Urinary bladder (tissue), 3 donors: ENCODE measurements at regions not wholly inside any gene's neighbourhood (a gene's known extent, or its start where the extent isn't known, plus 50 kb on each side); places are given as distances from the start of the nearest gene placed in this dataset.

Experiments
- DNase-seq: peaks from one replicate; pipeline ENCODE4 v3.0.0-alpha.2; 2015; ENCODE audit errors: extremely low spot score
- H3K27ac ChIP-seq: one replicate; pipeline ENCODE4 v1.5.1; 2013; ENCODE audit warnings: low read depth, mild to moderate bottlenecking, moderate library complexity
- H3K36me3 ChIP-seq: one replicate; pipeline ENCODE4 v1.6.1; 2013; ENCODE audit warnings: mild to moderate bottlenecking, moderate library complexity; ENCODE audit not compliant: insufficient read depth
- H3K4me1 ChIP-seq: one replicate; pipeline ENCODE4 v1.6.1; 2013; ENCODE audit warnings: mild to moderate bottlenecking, moderate library complexity; ENCODE audit not compliant: insufficient read depth
- H3K4me3 ChIP-seq: one replicate; pipeline ENCODE4 v1.5.1; 2013; ENCODE audit warnings: low read depth, low read length
- WGBS: extraction: QIAGEN DNeasy Blood & Tissue Kit; methylation state at CpG from one replicate; pipeline ENCODE4 v1.1.7; 2013; 5-methylcytosine and 5-hydroxymethylcytosine counted together
- donor health status: healthy with polysubstance abuse.
- donor health status: healthy.

GRCh38 chr3:16795581-16795980 lies 89.2 kb upstream of the PLCL2 start:
- no peak for DNase-seq
- H3K4me3 ChIP-seq = no peak overlapping the region
- H3K4me1 ChIP-seq = no peaks in the 10 kb centered on the region
- no peaks in the 10 kb centered on the region for H3K36me3 ChIP-seq
- 71% methylated on average over 2 of the region's 2 CpGs for WGBS
- no peak overlapping the region for H3K27ac ChIP-seq

- Histone ChIP-seq H3K27ac (no peak overlapping the region), H3K4me3 (no peak overlapping the region), H3K36me3 (no peaks in the 10 kb centered on the region), H3K4me1 (no peaks in the 10 kb centered on the region)
- DNase-seq = no peak
- WGBS = 74% methylated on average over 1 of the region's 1 CpG
Measured at GRCh38 chr3:16797831-16798230, 86.9 kb upstream of the PLCL2 start.

GRCh38 chr3:16798738-16799137 lies 86.0 kb upstream of the PLCL2 start:
- H3K4me3 ChIP-seq = no peak overlapping the region
- no peak overlapping the region for H3K27ac ChIP-seq
- no peaks in the 10 kb centered on the region for H3K36me3 ChIP-seq
- DNase-seq = no peak
- no peaks in the 10 kb centered on the region for H3K4me1 ChIP-seq
- WGBS = 89% methylated on average over 4 of the region's 4 CpGs

GRCh38 chr3:16800361-16800760 lies 84.4 kb upstream of the PLCL2 start:
- Histone ChIP-seq H3K36me3 (no peaks in the 10 kb centered on the region), H3K4me1 (no peaks in the 10 kb centered on the region), H3K27ac (no peak overlapping the region), H3K4me3 (no peak overlapping the region)
- no peak for DNase-seq
- 66% methylated on average over 3 of the region's 3 CpGs for WGBS

GRCh38 chr3:16801223-16801622 lies 83.5 kb upstream of the PLCL2 start:
- DNase-seq = no peak
- WGBS = 12% methylated on average over 1 of the region's 1 CpG
- no peak overlapping the region for H3K27ac ChIP-seq
- no peaks in the 10 kb centered on the region for H3K4me1 ChIP-seq
- no peaks in the 10 kb centered on the region for H3K36me3 ChIP-seq
- H3K4me3 ChIP-seq = no peak overlapping the region

GRCh38 chr3:16801698-16802097 lies 83.1 kb upstream of the PLCL2 start:
- H3K27ac ChIP-seq = no peak overlapping the region
- no peaks in the 10 kb centered on the region for H3K36me3 ChIP-seq
- WGBS = 45% methylated on average over 5 of the region's 5 CpGs
- no peaks in the 10 kb centered on the region for H3K4me1 ChIP-seq
- DNase-seq = no peak
- no peak overlapping the region for H3K4me3 ChIP-seq

- no peak for DNase-seq
Measured at GRCh38 chr3:16802389-16802788, 82.4 kb upstream of the PLCL2 start.

GRCh38 chr3:16803019-16803418 lies 81.7 kb upstream of the PLCL2 start:
- Histone ChIP-seq H3K4me1 (no peaks in the 10 kb centered on the region), H3K4me3 (no peak overlapping the region), H3K27ac (no peak overlapping the region), H3K36me3 (no peaks in the 10 kb centered on the region)
- no peak for DNase-seq
- 92% methylated on average over 4 of the region's 4 CpGs for WGBS

More at GRCh38 chr3:16802389-16802788, 82.4 kb upstream of the PLCL2 start:
- no peaks in the 10 kb centered on the region for H3K4me1 ChIP-seq
- H3K36me3 ChIP-seq = no peaks in the 10 kb centered on the region
- no peak overlapping the region for H3K4me3 ChIP-seq
- no peak overlapping the region for H3K27ac ChIP-seq
- 52% methylated on average over 3 of the region's 3 CpGs for WGBS

- H3K27ac ChIP-seq = no peak overlapping the region
- H3K4me1 ChIP-seq = no peaks in the 10 kb centered on the region
- no peaks in the 10 kb centered on the region for H3K36me3 ChIP-seq
- H3K4me3 ChIP-seq = no peak overlapping the region
- no peak for DNase-seq
- WGBS = 49% methylated on average over 6 of the region's 6 CpGs
Measured at GRCh38 chr3:16807391-16807790, 77.4 kb upstream of the PLCL2 start.

- Histone ChIP-seq H3K36me3 (no peaks in the 10 kb centered on the region), H3K4me1 (no peaks in the 10 kb centered on the region), H3K4me3 (no peak overlapping the region), H3K27ac (no peak overlapping the region)
- no peak for DNase-seq
- 59% methylated on average over 3 of the region's 3 CpGs for WGBS
Measured at GRCh38 chr3:16808393-16809107, 76.2 kb upstream of the PLCL2 start.

GRCh38 chr3:16809482-16809881 lies 75.3 kb upstream of the PLCL2 start:
- no peak for DNase-seq
- Histone ChIP-seq H3K4me1 (no peaks in the 10 kb centered on the region), H3K27ac (no peak overlapping the region), H3K36me3 (no peaks in the 10 kb centered on the region), H3K4me3 (no peak overlapping the region)
- 70% methylated on average over 4 of the region's 4 CpGs for WGBS

GRCh38 chr3:16809993-16810392 lies 74.8 kb upstream of the PLCL2 start:
- H3K4me1 ChIP-seq = no peaks in the 10 kb centered on the region
- no peak overlapping the region for H3K27ac ChIP-seq
- 92% methylated on average over 2 of the region's 2 CpGs for WGBS
- no peaks in the 10 kb centered on the region for H3K36me3 ChIP-seq
- H3K4me3 ChIP-seq = no peak overlapping the region
- no peak for DNase-seq

GRCh38 chr3:16810593-16811367 lies 74.0 kb upstream of the PLCL2 start:
- 70% methylated on average over 7 of the region's 7 CpGs for WGBS
- H3K4me1 ChIP-seq = no peaks in the 10 kb centered on the region
- no peak overlapping the region for H3K4me3 ChIP-seq
- DNase-seq = no peak
- no peak overlapping the region for H3K27ac ChIP-seq
- H3K36me3 ChIP-seq = no peaks in the 10 kb centered on the region

- Histone ChIP-seq H3K4me3 (no peak overlapping the region), H3K27ac (no peak overlapping the region), H3K4me1 (no peaks in the 10 kb centered on the region), H3K36me3 (no peaks in the 10 kb centered on the region)
- DNase-seq = no peak
- 94% methylated on average over 1 of the region's 1 CpG for WGBS
Measured at GRCh38 chr3:16811950-16812349, 72.8 kb upstream of the PLCL2 start.
